AG04450 (cell line): ENCODE measurements at regions not wholly inside any gene's neighbourhood (a gene's known extent, or its start where the extent isn't known, plus 50 kb on each side); places are given as distances from the start of the nearest gene placed in this dataset.

ENCODE experiments used
- CTCF ChIA-PET: fragments of 300-600, 350-600 bp; formaldehyde crosslinking; extraction: SDS; loops from one replicate; lab custom pipeline; 2022; ENCODE audit warnings: antibody characterized with exemption, inconsistent platforms; lab: Charles Lee
- POLR2A ChIA-PET: fragments of 350-600 bp; formaldehyde crosslinking; extraction: SDS; loops from one replicate; lab custom pipeline; 2021; ENCODE audit warnings: antibody characterized with exemption, inconsistent platforms; lab: Yijun Ruan, JAX
- DNase-seq: peaks from one replicate; pipeline ENCODE4 v3.0.0-alpha.2; 2011; ENCODE audit warnings: low read depth, low spot score
- H3K27ac ChIP-seq: one replicate; pipeline ENCODE4 v1.5.1; 2012; ENCODE audit warnings: low read depth, low read length, control low read depth
- H3K27me3 ChIP-seq: one replicate; pipeline ENCODE4 v1.6.0; 2012; ENCODE audit warnings: low read length; ENCODE audit not compliant: control insufficient read depth, insufficient read depth
- H3K4me3 ChIP-seq: 2 replicates; pipeline ENCODE4 v1.5.1; 2011; ENCODE audit warnings: mild to moderate bottlenecking, low read depth, low read length, control low read depth
- H3K9me3 ChIP-seq: 2 replicates; pipeline ENCODE4 v1.5.1; 2012; ENCODE audit warnings: low read length; ENCODE audit not compliant: control insufficient read depth, insufficient read depth
- CTCF ChIP-seq: IDR thresholded peaks from 2 replicates; pipeline ENCODE4 v1.5.1; 2011; ENCODE audit warnings: low read depth, low read length, control low read depth, inconsistent platforms

GRCh38 chr12:86550218-86551145 lies 294.3 kb upstream of the MGAT4C start:
- DNase-seq: no peak
- ChIA-PET POLR2A (no interaction called here), CTCF (no interaction called here)
- Histone ChIP-seq H3K27ac (no peak overlapping the region), H3K9me3 (no peaks in the 10 kb centered on the region), H3K27me3 (no peaks in the 10 kb centered on the region), H3K4me3 (no peak overlapping the region)
- TF ChIP-seq CTCF: no peak

DNA sequence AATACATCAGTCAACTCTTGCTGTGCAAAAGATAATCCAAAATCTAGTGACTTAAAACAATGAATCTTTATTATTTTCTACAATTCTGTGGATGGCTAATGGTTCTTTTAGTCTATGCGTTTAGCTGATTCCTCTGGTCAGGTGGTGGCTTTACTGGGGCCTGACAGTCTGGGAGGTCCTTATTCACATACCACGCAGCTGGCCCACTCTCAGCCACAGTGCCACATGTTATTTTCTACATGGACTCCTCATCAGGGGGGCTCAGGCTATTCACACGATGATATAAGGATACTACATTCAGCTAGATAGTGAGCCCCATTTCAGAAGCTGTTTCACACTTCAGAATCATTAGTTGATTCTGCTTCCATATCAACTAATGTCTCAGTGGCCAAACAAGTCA lies 287.5 kb upstream of the MGAT4C start:
- H3K9me3 ChIP-seq: no peaks in the 10 kb centered on the region
- no peak for DNase-seq
- ChIA-PET POLR2A (no interaction called here), CTCF (no interaction called here)
- H3K27me3 ChIP-seq: no peaks in the 10 kb centered on the region
- H3K27ac ChIP-seq: no peak overlapping the region
- no peak overlapping the region for H3K4me3 ChIP-seq
- TF ChIP-seq CTCF: no peak

- Histone ChIP-seq H3K27ac (no peak overlapping the region), H3K27me3 (no peaks in the 10 kb centered on the region), H3K4me3 (no peak overlapping the region), H3K9me3 (no peaks in the 10 kb centered on the region)
- TF ChIP-seq CTCF: no peak
- POLR2A ChIA-PET: no interaction called here
- CTCF ChIA-PET: no interaction called here
- no peak for DNase-seq
Measured at GRCh38 chr12:86530996-86531655, 274.9 kb upstream of the MGAT4C start.

- Histone ChIP-seq H3K27me3 (no peaks in the 10 kb centered on the region), H3K9me3 (no peaks in the 10 kb centered on the region), H3K4me3 (no peak overlapping the region), H3K27ac (no peak overlapping the region)
- no peak for TF ChIP-seq CTCF
- POLR2A ChIA-PET: no interaction called here
- DNase-seq: no peak
- CTCF ChIA-PET: no interaction called here
Measured at GRCh38 chr12:86526060-86526595, 269.9 kb upstream of the MGAT4C start.

- Histone ChIP-seq H3K27me3 (no peaks in the 10 kb centered on the region), H3K9me3 (no peaks in the 10 kb centered on the region), H3K27ac (no peak overlapping the region), H3K4me3 (no peak overlapping the region)
- POLR2A ChIA-PET: no interaction called here
- CTCF ChIA-PET: no interaction called here
- TF ChIP-seq CTCF: no peak
- no peak for DNase-seq
Measured at GRCh38 chr12:86523844-86524243, 267.7 kb upstream of the MGAT4C start.
